CD4-positive, alpha-beta T cell (primary cell): ENCODE measurements at regions not wholly inside any gene's neighbourhood (a gene's known extent, or its start where the extent isn't known, plus 50 kb on each side); places are given as distances from the start of the nearest gene placed in this dataset.

Source experiments
- ATAC-seq: fragments of 200-7000 bp; cut with Tn5 transposase; one replicate; pipeline ENCODE4 v1.10.0; 2022; ENCODE audit warnings: mild to moderate bottlenecking; ENCODE audit not compliant: poor library complexity
- CTCF ChIA-PET: fragments of 350-600 bp; sonication (Branson Sonifier 250); formaldehyde crosslinking; loops from one replicate; lab custom pipeline; 2021; ENCODE audit warnings: antibody characterized with exemption, inconsistent platforms; lab: Charles Lee
- POLR2A ChIA-PET: fragments of 350-600 bp; sonication (Branson Sonifier 250); formaldehyde crosslinking; loops from one replicate; lab custom pipeline; 2021; ENCODE audit warnings: antibody characterized with exemption, inconsistent platforms; lab: Charles Lee
- DNase-seq, 14 experiments: peaks; one replicate each; pipeline ENCODE4 v3.0.0-alpha.2; 2013 to 2020; ENCODE audit warnings: mixed read lengths in 2 of 14
- H3K27ac ChIP-seq, 2 donors: one replicate each; pipeline versions ENCODE4 v1.5.1 to v1.7.0; 2013; ENCODE audit warnings: low read length in 2 of 2, low read depth in 1 of 2, mild to moderate bottlenecking in 1 of 2
- H3K27me3 ChIP-seq, 2 experiments: 1 replicate in 1 of 2; 2 replicates in 1 of 2; pipeline versions ENCODE4 v1.6.1 to v1.7.0; 2013; ENCODE audit warnings: low read length in 2 of 2, control low read depth in 1 of 2, mild to moderate bottlenecking in 1 of 2, moderate library complexity in 1 of 2; ENCODE audit not compliant: insufficient read depth in 2 of 2, control insufficient read depth in 1 of 2
- H3K36me3 ChIP-seq: one replicate; pipeline ENCODE4 v1.6.1; 2013; ENCODE audit warnings: low read length, control low read depth; ENCODE audit not compliant: insufficient read depth
- H3K4me1 ChIP-seq: one replicate; pipeline ENCODE4 v1.6.1; 2013; ENCODE audit warnings: low read length, control low read depth; ENCODE audit not compliant: insufficient read depth
- H3K4me3 ChIP-seq: one replicate; pipeline ENCODE4 v1.5.1; 2013; ENCODE audit warnings: mild to moderate bottlenecking, low read length, moderate library complexity
- H3K9me3 ChIP-seq, 2 experiments: 1 replicate in 1 of 2; 2 replicates in 1 of 2; pipeline versions ENCODE4 v1.6.1 to v1.7.0; 2013; ENCODE audit warnings: low read length in 2 of 2, mild to moderate bottlenecking in 2 of 2, control low read depth in 1 of 2, moderate library complexity in 1 of 2; ENCODE audit not compliant: control insufficient read depth in 1 of 2, insufficient read depth in 1 of 2
- H3K27ac Mint-ChIP-seq: one replicate; pipeline ENCODE4 v1.8.0; 2020; ENCODE audit warnings: mixed read lengths
- H3K27me3 Mint-ChIP-seq: one replicate; pipeline ENCODE4 v1.8.0; 2021; ENCODE audit warnings: mixed read lengths
- H3K36me3 Mint-ChIP-seq: one replicate; pipeline ENCODE4 v1.8.0; 2021; ENCODE audit warnings: low read depth, mixed read lengths
- H3K4me1 Mint-ChIP-seq: one replicate; pipeline ENCODE4 v1.8.0; 2021; ENCODE audit warnings: low read depth, mixed read lengths
- H3K4me3 Mint-ChIP-seq: one replicate; pipeline ENCODE4 v1.8.0; 2020; ENCODE audit warnings: mild to moderate bottlenecking, mixed read lengths
- H3K9me3 Mint-ChIP-seq: one replicate; pipeline ENCODE4 v1.8.0; 2020; ENCODE audit warnings: mixed read lengths
- intact Hi-C, 2 experiments: fragments of 100-400 bp; cut with DNase I in 1 of 2; cut with micrococcal nuclease in 1 of 2; formaldehyde crosslinking; loops; one replicate each; pipeline versions ENCODE4 v1.15.1 to v1.9.0; 2023 to 2025; cut with DNase I, micrococcal nuclease
- TF ChIP-seq, protein P1 (sequence below): fragments of 200-600 bp; IDR thresholded peaks from one replicate; pipeline ENCODE4 v1.8.0; 2022; ENCODE audit warnings: antibody characterized with exemption, mild to moderate bottlenecking

- intact Hi-C loops, result no loop called here
- H3K4me3 ChIP-seq, result no peak overlapping the region
- TF ChIP-seq, protein P1, sequence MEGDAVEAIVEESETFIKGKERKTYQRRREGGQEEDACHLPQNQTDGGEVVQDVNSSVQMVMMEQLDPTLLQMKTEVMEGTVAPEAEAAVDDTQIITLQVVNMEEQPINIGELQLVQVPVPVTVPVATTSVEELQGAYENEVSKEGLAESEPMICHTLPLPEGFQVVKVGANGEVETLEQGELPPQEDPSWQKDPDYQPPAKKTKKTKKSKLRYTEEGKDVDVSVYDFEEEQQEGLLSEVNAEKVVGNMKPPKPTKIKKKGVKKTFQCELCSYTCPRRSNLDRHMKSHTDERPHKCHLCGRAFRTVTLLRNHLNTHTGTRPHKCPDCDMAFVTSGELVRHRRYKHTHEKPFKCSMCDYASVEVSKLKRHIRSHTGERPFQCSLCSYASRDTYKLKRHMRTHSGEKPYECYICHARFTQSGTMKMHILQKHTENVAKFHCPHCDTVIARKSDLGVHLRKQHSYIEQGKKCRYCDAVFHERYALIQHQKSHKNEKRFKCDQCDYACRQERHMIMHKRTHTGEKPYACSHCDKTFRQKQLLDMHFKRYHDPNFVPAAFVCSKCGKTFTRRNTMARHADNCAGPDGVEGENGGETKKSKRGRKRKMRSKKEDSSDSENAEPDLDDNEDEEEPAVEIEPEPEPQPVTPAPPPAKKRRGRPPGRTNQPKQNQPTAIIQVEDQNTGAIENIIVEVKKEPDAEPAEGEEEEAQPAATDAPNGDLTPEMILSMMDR, result no peak
- no peaks in the 10 kb centered on the region for H3K36me3 ChIP-seq
- Mint-ChIP-seq H3K4me3 (no peak overlapping the region), H3K36me3 (no peaks in the 10 kb centered on the region), H3K9me3 (no peaks in the 10 kb centered on the region), H3K4me1 (no peaks in the 10 kb centered on the region), H3K27me3 (peaks cover 7% of the 10 kb centered on the region), H3K27ac (no peak overlapping the region)
- peaks cover 0 to 4% of the 10 kb centered on the region in 2 experiments for H3K27me3 ChIP-seq
- ChIA-PET POLR2A (no interaction called here), CTCF (no interaction called here)
- peaks cover 0 to 5% of the 10 kb centered on the region in 2 experiments for H3K9me3 ChIP-seq
- DNase-seq, result no peak
- H3K27ac ChIP-seq, result no peak overlapping the region
- no peaks in the 10 kb centered on the region for H3K4me1 ChIP-seq
- no peak for ATAC-seq
Measured at GRCh38 chr6:4598384-4598995, 177.7 kb upstream of the CDYL start.

DNA sequence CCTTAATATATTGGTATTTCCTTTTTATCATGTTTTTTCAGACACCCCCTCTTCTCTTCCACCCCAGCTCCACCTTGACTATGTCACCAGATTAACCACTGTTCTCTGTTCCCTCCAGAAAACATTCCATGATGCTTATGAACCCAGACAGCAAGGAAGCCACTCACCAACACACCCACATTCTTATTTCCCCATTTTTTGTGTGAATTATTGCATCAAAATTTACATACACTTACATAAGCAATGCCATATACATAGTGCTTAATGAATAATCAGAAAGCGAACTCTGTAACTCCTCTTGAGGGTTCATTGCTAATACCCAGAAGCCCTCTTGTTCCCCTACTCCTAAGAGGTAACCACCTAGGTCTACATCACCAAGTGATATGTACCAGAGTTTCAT, 182.3 kb upstream of the CDYL start:
- H3K4me1 Mint-ChIP-seq, result no peaks in the 10 kb centered on the region
- H3K9me3 Mint-ChIP-seq, result no peaks in the 10 kb centered on the region
- H3K27ac Mint-ChIP-seq, result no peak overlapping the region
- H3K36me3 Mint-ChIP-seq, result no peaks in the 10 kb centered on the region
- H3K27me3 Mint-ChIP-seq, result no peaks in the 10 kb centered on the region
- H3K4me1 ChIP-seq, result no peaks in the 10 kb centered on the region
- no peaks in the 10 kb centered on the region for H3K27me3 ChIP-seq
- TF ChIP-seq, protein P1, result no peak
- ATAC-seq (no peak), DNase-seq (no peak)
- no peaks in the 10 kb centered on the region for H3K36me3 ChIP-seq
- H3K9me3 ChIP-seq, result no peaks in the 10 kb centered on the region
- POLR2A ChIA-PET, result no interaction called here
- no peak overlapping the region for H3K27ac ChIP-seq
- intact Hi-C loops, result no loop called here
- no peak overlapping the region for H3K4me3 Mint-ChIP-seq
- CTCF ChIA-PET, result no interaction called here
- no peak overlapping the region for H3K4me3 ChIP-seq

GRCh38 chr6:4592026-4592425, 184.2 kb upstream of the CDYL start:
- H3K27ac ChIP-seq, result no peak overlapping the region

More at GRCh38 chr6:4592026-4592425, 184.2 kb upstream of the CDYL start:
- no peaks in the 10 kb centered on the region for H3K27me3 Mint-ChIP-seq
- H3K4me3 Mint-ChIP-seq, result no peak overlapping the region
- H3K27ac Mint-ChIP-seq, result no peak overlapping the region
- no peaks in the 10 kb centered on the region for H3K4me1 Mint-ChIP-seq
- CTCF ChIA-PET, result no interaction called here
- no peak for DNase-seq
- Histone ChIP-seq H3K36me3 (no peaks in the 10 kb centered on the region), H3K27me3 (no peaks in the 10 kb centered on the region), H3K4me1 (no peaks in the 10 kb centered on the region), H3K9me3 (no peaks in the 10 kb centered on the region), H3K4me3 (no peak overlapping the region)
- no peaks in the 10 kb centered on the region for H3K36me3 Mint-ChIP-seq
- TF ChIP-seq, protein P1, result no peak
- ATAC-seq, result no peak
- POLR2A ChIA-PET, result no interaction called here
- intact Hi-C loops, result no loop called here
- H3K9me3 Mint-ChIP-seq, result no peaks in the 10 kb centered on the region
